ENCODE measurements at regions not wholly inside any gene's neighbourhood (a gene's known extent, or its start where the extent isn't known, plus 50 kb on each side); places are given as distances from the start of the nearest gene placed in this dataset.

GRCh38 chr10:30550967-30551815, 78.4 kb downstream of the LYZL2 start:
- TF ChIP-seq EP300 (IDR thresholded peaks at IDR 0.05) = no peak
- no peak for TF ChIP-seq POLR2AphosphoS5 (IDR thresholded peaks at IDR 0.05)
- TF ChIP-seq POLR2A (IDR thresholded peaks at IDR 0.05) = no peak

Measured in stomach (tissue), 4 donors.